NCI-H748 treated with DMSO at 0.1 percent for 48 hours (cell line): ENCODE measurements at regions not wholly inside any gene's neighbourhood (a gene's known extent, or its start where the extent isn't known, plus 50 kb on each side); places are given as distances from the start of the nearest gene placed in this dataset.
A peak's percentile ranks its signal among the peaks of the same experiment; 100 is the strongest.
"Not testable (repeated sequence)": the region's sequence is repeated elsewhere in the genome, so short reads cannot be mapped to it uniquely, and the experiment has no call there.

Experiments
- DNase-seq: peaks from one replicate; lab custom pipeline; 2025; lab: John Stamatoyannopoulos, UW

DNA sequence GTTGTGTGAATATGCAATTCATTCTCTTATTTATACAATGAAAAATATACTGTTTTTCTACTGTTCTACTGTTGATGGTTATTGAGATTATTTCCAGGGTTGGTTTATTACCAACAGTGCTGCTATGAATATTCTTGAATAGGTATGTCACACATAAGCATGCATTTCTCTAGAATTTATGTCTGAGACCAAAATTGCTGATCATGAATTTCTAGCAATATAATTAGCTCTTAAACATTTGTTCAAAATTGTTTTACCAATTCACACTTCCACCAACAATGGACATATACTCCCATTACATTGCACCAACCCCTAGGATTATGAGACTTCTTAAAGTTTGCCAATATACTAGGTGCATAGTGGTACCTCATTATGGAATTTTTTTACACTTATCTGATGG is 164.1 kb upstream of the KCNQ5 start:
- no peak for DNase-seq

DNA sequence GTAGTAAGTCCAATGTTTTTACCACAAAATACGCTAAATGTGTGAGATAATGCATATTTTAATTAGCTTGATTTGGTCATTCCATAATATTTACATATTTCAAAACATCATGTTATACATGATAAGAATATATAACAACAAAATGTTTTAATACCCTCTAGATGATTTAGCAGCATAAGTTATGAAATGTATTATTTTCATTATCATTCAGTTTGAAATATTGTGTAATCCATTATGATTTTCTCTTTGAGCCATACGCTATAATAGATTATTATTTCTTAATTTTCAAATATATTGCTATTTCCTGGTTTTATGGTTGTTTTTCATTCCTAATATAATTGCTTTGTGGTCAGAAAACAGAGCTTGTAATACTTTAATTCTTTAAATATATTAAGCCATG is 163.3 kb upstream of the KCNQ5 start:
- DNase-seq = no peak

DNA sequence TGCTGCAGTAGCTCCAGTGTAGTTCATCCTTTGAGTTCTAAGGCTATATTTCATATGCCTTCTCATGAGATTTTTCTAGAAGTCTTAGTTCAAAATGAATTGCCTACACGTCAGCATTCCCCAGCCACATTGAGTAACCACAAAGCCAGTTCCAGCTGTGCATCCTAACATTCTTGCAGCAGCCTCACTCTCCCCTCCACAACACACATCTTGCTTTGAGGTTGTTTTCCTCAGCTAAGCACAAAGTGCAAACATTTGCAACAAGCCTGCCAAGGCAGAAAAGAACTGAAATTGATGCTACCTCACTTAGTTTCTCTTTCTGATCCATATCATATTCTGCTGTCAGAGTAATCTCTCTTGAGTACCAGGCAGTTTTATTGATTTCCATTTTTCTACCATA is 160.7 kb upstream of the KCNQ5 start:
- no peak for DNase-seq

DNA sequence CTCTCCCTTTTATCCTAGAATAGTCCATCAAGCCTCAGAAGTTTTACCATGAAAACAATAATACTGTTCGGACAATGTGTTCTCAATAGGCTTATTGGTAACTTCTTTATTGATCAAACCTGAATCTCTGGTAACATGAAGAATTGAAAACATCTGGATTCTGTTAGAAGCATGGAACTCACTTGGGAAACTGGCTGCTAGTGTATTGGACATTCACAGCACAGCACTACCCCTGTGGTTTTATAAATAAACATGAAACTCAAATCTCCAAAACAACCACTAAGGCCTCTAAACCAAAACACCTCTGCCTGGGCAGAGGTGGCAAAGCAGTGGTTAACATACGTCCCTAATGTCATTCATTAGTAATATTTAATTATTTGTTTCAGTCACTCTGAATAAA is 157.6 kb upstream of the KCNQ5 start:
- DNase-seq = no peak

DNA sequence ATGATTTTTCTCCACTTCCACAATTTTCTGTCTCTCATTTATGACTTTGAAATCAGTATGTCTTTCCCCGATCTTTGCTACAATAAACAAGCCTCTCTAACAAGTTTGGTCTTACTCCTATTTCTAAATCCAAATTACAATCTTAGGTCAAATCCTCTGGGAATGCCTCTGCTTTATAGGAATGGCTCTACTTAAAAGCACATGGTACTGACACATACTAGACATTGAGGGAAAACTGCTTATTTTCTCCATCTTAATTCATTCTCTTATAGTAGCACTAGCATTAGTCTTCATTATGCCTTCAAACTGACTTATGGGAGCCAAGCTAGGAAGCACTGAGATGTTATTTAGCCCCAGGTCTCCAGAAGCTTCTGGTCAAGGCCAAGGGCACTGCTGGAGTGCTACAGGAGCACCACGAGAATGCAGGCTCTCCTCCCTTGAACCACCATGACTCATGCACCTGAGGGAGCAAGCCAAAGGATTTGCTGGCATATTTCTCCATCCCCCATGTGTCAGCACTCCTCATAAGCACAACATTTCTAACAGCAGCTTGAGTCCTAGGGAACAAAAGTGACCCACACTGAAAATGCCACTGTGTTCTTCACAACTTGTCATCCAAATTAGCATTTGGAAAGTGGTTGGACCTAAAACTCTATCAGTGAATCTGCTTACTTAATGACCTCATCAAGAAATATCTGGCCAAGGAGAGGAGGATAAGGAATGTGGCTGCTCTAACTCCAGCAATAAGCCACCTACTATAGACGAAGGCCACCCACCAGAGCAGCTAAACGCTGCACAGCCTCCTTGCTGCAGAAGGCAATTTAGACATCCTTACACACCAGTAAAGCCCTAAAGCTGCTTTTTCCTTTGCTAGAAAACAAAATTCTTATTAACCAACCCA is 156.8 kb upstream of the KCNQ5 start:
- no peak for DNase-seq

DNA sequence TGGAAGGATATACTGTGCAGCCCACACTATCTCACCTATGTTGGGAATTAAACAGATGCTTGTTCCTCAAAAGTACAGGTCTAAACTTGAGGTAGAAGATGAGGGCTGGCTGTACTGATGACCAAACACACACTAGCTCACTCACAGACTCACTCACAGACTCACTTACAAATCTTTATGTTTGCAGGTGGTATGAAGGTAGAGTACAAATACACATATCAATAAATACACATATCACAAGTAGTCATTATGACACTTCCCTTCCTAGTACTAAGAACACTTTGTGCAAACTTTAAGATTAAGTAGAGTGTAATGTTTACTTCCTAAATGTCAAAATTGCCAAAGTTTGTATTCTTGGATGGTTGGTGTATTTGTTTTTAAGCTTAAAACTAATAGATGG is 155.4 kb upstream of the KCNQ5 start:
- DNase-seq = no peak

DNA sequence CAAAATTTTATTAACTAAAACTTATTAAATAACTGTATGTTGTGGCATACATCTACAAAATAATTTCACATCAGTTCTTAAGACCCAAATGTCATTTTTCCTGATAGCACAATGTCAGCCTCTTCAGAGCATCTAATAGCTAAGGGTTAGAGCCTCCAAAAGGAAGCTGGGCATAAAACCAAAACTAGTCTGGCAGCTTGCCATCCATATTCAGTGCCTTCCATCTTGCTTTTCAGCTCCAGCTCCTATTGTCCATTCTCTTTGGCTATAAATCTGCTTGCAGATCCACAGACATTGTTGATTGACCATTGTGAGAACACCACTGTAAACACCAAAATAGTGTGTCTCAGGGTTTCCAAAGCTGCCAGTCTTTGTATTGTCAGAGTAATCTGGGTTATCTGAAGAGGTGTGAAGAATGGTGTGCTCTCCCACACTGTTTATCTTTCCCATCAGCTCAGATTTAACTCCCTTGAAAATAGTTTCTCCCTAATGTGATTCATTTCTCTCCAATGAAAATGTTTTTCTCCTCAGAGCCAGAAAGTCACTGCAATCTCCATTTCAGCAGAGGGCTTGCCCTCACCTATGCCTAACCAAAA is 154.8 kb upstream of the KCNQ5 start:
- DNase-seq = peak; percentile 91

DNA sequence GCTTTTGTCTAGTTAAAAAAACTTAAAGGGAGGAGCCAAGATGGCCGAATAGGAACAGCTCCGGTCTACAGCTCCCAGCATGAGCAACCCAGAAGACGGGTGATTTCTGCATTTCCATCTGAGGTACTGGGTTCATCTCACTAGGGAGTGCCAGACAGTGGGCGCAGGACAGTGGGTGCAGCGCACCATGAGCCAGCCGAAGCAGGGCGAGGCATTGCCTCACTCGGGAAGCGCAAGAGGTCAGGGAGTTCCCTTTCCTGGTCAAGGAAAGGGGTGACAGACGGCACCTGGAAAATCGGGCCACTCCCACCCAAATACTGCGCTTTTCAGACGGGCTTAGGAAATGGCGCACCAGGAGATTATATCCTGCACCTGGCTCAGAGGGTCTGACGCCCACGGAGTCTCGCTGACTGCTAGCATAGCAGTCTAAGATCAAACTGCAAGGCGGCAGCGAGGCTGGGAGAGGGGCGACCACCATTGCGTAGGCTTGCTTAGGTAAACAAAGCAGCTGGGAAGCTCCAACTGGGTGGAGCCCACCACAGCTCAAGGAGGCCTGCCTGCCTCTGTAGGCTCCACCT is 152.4 kb upstream of the KCNQ5 start:
- DNase-seq = not testable (repeated sequence)

DNA sequence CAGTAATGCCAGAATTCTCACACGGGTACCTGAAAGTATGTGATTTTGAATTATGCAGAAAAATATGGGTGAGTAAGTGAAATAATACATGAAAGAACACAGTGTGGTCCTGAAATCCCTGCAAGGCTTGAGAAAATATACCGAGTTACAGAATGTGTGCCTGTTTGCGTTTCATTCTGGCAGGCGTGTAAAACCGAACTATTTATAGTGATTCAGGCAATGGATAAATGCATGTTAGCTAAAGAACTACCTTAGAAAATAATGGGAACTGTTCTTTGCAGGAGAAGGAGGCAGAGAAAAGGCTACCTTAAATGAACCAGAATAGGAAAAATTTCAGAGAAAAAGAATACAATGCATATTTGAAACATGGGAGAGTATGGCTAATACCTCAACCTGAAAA is 145.8 kb upstream of the KCNQ5 start:
- no peak for DNase-seq

DNA sequence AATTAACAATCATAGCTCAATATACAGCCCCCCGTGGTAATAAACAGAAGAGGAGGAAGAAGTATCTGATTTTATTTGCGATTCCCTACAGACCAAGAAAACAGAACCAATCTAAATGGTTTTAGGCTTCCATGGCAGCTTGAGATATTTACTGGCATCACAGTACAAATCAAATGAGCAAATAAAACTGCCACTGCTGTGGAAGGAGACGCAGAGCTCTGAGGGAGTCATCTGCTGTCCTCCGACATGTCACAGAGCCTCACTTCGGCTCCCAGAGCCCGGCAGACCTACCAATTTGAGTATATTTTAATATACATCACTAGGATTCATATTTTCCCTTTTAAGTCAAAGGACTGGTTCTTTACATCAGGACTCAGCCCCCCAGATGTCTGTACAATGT is 145.2 kb upstream of the KCNQ5 start:
- no peak for DNase-seq

DNA sequence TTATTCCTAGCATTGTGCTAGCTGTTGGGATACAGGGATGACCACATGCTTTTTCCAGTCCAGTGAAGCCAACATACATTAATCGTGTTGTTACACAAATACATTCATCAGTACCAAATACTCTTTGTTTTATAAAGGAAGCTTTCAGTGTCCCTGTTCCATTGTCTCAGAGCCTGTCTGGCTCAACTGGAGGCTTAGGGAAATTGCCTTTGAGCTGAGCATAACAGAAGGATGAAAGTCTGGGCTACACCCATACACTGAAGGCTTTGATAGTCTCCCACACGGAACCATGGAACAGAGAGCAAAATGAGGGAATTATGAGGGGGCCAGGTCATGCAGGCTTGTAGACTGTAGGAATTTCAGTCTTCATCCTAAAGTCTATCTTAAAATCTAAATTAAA is 126.4 kb upstream of the KCNQ5 start:
- no peak for DNase-seq

DNA sequence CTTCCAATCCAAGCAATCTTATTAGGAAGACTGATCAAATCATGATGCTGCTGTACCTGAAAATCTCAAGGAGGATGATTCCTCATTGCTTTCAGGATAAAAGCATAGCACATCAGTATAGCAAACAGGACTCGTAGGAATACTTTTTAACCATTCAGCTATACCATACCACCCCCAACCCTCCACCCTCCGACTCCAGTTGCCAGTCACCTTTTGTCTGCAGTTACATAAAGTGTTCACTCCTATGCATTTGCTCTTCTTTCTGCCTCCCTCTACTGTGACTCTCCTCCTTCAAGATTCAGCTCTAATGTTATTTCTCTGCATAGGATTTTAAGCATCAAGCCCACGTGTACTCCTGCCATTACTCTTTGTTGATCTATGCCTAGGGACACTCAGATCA is 124.7 kb upstream of the KCNQ5 start:
- no peak for DNase-seq

DNA sequence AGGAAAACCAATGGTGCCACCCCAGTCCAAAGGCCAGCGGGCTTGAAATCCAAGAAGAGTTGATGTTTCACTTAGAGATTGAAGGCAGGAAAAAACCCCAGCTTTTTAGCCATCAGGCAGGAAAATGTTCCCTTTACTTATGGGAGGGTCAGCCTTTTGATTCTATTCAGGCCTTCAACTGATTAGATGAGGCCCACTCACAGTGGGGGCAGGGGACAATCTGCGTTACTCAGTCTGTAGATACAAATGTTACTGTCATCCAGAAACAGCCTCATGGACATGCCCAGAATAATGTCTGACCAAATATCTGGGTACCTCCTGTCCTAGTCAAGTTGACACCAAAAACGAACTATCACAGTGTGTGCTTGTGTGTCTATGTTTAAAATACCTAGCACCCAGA is 121.2 kb upstream of the KCNQ5 start:
- no peak for DNase-seq

DNA sequence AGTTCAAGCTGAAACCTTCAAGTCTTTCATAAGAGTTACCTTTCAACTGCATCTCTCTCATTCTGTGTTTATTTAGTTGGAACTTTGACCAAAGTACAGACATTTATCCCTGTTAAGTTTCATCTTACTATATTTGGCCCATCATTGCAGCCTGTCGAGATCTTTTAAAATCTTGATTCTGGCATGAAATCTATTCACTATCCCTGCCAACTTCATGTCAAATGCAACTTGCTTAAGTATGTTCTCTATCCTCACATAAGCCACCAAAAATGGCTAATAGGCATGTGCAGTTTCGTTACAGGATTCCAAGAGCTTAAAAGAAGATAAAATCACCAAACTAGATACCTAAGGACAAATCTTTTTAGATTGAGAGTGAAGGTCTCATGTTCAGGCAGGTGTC is 117.5 kb upstream of the KCNQ5 start:
- no peak for DNase-seq

DNA sequence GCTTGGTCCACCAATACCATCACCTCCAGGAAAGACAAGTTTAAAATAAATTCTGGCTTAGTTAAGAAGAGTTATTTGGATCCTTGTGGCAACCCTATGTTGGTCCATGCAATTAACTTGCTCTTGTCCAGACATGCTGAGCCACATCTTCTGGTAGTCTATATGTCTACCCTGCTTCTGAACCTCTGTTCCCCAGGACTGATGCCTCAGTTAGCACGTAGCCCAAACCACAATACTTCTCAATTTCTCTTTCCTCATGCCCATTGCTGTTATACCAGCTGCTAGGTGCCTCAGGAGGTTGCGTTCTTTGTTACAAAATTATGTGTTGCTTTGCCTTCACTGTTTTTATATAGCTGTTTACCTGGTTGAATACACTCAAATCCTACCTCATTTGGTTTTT is 116.4 kb upstream of the KCNQ5 start:
- DNase-seq = no peak

DNA sequence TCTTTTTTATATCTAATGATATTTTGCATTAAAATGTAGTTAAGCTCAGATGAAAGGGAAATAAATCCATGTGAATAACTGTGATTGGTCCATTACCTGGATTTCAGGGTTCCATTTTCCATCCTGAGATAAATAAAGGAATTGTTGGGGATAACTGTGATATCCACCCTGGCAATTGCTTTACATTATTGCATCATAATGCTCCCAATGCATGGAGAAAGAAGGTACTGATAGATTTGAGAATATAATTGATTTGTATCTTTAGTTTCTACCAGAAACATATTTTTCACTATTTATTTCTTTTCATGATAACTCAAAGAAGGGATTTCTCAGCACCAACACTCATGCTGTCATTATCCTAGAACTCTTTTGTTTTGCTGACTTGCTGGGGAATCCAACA is 102.0 kb upstream of the KCNQ5 start:
- no peak for DNase-seq

DNA sequence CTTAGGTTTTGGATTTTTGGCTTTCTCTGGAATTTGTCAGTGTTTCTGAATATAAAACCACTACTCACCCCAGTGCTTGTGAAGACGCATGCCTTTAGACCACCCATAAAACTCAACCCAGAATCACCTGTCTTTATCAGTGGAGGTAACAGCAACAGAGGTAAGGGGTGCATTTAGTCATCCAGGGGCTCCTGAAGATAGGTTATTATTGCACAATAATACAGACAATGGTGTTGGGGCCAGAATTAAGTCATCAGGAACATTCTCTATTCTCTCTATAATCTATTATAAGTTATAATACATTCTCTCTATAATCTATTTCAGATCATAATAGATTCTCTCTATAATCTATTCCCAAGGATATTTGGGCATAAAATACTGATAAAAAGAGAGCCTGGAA is 100.2 kb upstream of the KCNQ5 start:
- no peak for DNase-seq

DNA sequence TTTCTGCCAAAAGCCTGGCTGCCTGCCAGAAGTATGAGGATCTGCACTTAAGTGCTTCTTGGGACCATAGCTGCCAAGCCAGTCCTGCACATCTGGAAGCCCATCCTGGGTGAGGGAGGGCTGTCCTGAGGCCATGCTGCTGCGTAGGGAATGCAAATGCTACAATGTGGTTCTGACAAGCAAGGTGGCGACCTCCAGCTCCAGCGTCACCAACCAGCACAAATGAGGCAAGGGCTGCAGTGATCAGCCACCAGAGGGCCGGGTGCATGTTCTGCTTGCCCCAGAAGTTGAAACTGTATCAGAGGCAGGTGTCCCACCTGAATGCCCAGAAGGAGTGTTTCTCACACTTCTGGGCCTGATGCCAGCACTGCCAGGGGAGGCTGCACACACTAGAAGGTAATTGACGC is 99.1 kb upstream of the KCNQ5 start:
- no peak for DNase-seq

DNA sequence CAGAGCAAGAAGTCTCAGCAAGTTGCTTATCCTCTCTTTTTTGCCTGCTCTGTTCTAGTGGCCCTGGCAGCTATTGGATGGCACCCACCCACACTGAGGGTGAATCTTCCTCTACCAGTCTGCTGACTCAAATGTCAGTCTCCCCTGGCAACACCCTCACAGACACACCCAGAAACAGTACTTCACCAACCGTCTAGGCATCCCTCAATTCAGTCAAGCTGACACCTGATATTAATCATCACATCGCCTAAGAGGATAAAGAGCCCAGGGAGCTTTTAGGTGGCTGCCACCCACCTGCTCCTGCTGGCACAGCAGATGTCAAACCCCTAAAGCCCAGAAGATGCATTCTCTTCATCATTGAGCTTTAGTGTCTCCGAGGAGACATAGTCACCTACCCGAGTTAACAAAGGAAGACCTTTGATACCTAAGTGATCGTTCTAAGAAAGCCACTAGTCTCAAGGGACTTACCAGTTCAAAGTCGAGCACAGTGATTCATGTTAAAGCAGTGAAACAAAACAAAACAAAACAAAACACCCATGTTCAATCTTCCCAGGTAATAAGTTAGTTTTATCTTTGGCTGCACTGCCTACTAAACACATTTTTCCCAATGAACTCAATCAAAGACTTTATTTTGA is 97.7 kb upstream of the KCNQ5 start:
- DNase-seq = peak; percentile 72

DNA sequence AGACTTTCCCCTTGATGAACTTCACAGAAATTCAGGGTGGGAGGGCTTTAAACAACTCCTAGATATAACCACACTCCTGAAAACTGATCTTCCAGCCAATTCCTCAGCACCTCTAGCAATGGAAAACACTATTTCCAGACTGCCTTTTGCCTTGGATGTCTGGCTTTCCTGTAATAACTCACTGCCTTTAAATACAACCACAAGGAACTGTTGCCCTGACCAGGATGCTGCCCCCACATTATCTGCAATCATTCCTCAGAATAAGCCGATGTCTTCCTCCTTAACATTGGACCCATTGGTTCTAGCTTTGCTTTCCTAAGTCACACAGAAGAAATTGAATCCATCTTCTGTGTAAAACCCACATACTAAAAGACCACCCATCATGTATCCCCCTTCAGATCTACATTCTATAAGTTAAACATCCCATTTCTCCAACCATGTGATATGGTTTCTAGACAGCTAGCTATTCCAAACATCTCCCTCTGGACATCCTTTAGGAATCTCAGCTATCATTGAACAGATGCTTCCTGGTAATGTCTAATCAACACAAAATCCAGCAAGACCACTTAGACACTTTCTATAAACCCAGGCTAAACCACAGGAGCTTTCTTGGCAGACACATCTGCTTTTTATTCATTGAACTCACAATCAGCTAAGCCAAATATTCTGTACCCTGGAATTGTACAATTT is 95.9 kb upstream of the KCNQ5 start:
- DNase-seq = no peak

DNA sequence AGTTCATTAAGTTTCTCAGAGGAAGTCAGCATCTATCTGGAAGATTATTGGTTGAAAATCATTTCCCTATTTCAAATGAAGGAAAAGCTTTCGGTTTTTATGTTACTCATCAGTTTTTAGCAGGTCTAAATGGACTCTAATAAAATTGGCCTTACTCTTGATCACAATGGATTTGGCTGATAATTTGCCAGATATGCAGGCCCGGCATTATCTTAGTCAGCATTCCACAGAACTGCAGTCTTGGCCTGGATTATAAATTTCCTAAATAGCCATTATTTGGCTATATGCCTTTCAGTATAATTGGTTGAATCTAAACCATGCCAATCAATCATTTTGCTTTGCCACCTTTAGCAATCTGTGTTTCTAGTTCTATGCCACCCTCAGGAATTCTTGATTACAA is 91.7 kb upstream of the KCNQ5 start:
- no peak for DNase-seq

DNA sequence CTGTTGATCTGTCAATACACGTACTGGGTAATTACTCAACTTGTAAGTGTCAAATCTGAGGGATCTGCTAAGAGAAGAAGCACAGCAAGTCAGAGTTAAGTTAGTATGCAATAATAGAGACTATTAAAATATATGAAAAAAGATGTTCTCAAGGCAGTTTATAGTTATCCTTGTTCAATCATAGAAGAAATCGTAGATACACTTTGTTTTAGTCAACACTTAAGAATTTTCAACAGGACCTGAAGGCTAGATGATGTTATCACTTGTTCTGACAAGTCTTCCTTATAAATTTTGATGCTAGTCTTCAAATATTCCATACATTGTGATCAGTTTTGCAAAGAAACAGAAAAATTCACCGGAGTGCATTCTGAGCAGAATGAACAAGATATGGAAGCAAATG is 91.1 kb upstream of the KCNQ5 start:
- no peak for DNase-seq
